HG02623 (cell line): ENCODE measurements at regions not wholly inside any gene's neighbourhood (a gene's known extent, or its start where the extent isn't known, plus 50 kb on each side); places are given as distances from the start of the nearest gene placed in this dataset.
"Not testable (repeated sequence)": the region's sequence is repeated elsewhere in the genome, so short reads cannot be mapped to it uniquely, and the experiment has no call there.

Experiments
- ATAC-seq: cut with Tn5 transposase; IDR thresholded peaks from one replicate; pipeline ENCODE4 v1.9.1; 2021; ENCODE audit warnings: moderate library complexity; ENCODE audit not compliant: unreplicated experiment

- no peak for ATAC-seq
These were observed 282.3 kb downstream of the HGF start for GRCh38 chr7:81487516-81487915.

- no peak for ATAC-seq
These were observed 285.6 kb downstream of the HGF start for GRCh38 chr7:81484261-81484660.

- ATAC-seq: no peak
These were observed 287.2 kb downstream of the HGF start for GRCh38 chr7:81482600-81483186.

GRCh38 chr7:81478664-81479063 lies 291.2 kb downstream of the HGF start:
- ATAC-seq: no peak

- not testable (repeated sequence) for ATAC-seq
These were observed 291.6 kb downstream of the HGF start for GRCh38 chr7:81478201-81478600.

- ATAC-seq: no peak
These were observed 296.6 kb downstream of the HGF start for GRCh38 chr7:81473236-81473635.

- no peak for ATAC-seq
These were observed 299.0 kb downstream of the HGF start for GRCh38 chr7:81470724-81471379.

- no peak for ATAC-seq
These were observed 299.8 kb downstream of the HGF start for GRCh38 chr7:81469869-81470723.

GRCh38 chr7:81469153-81469868 lies 300.5 kb downstream of the HGF start:
- no peak for ATAC-seq

GRCh38 chr7:81468526-81468925 lies 301.3 kb downstream of the HGF start:
- ATAC-seq: no peak

GRCh38 chr7:81467964-81468363 lies 301.9 kb downstream of the HGF start:
- ATAC-seq: no peak

GRCh38 chr7:81462672-81463071 lies 307.2 kb downstream of the HGF start:
- ATAC-seq: no peak

GRCh38 chr7:81460250-81461045 lies 309.4 kb downstream of the HGF start:
- ATAC-seq: no peak

- ATAC-seq: no peak
These were observed 310.4 kb downstream of the HGF start for GRCh38 chr7:81459485-81459884.

GRCh38 chr7:81457852-81458522 lies 311.9 kb downstream of the HGF start:
- no peak for ATAC-seq

- ATAC-seq: not testable (repeated sequence)
These were observed 316.1 kb downstream of the HGF start for GRCh38 chr7:81453770-81454169.

GRCh38 chr7:81449105-81449504 lies 320.7 kb downstream of the HGF start:
- no peak for ATAC-seq

- no peak for ATAC-seq
These were observed 322.4 kb downstream of the HGF start for GRCh38 chr7:81447351-81447952.

GRCh38 chr7:81446212-81446611 lies 323.6 kb downstream of the HGF start:
- ATAC-seq: no peak

GRCh38 chr7:81445462-81445861 lies 324.4 kb downstream of the HGF start:
- no peak for ATAC-seq
